ENCODE measurements at regions not wholly inside any gene's neighbourhood (a gene's known extent, or its start where the extent isn't known, plus 50 kb on each side); places are given as distances from the start of the nearest gene placed in this dataset.
A peak's percentile ranks its signal among the peaks of the same experiment; 100 is the strongest.
"Not testable (repeated sequence)": the region's sequence is repeated elsewhere in the genome, so short reads cannot be mapped to it uniquely, and the experiment has no call there.

DNA sequence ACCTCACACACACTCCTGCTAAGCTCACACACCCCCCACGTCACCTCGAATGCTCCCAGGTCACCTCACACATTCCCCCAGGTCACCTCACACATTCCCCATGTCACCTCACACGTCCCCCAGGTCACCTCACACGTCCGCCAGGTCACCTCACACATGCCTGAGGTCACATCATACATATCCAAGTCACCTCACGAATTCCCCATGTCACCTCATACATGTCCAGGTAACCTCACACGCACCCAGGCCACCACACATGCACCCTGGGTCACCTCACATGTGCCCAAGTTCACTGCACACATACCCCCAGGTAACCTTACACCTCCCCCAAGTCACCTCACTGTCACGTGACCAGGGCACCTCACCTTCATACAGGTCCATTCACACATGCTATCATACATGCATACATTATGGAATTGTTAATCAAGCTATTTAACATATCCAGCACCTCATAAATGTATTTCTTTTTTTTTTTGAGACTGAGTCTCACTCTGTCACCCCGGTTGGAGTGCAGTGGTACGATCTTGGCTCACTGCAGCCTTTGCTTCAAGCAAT is 640.3 kb downstream of the TMEM121 start:
- H3K4me3 ChIP-seq (ENCODE audit: low read depth, low read length) = no peak overlapping the region
- TF ChIP-seq MYC (IDR thresholded peaks at IDR 0.05; ENCODE audit: low read depth, low read length) = no peak
- TF ChIP-seq, protein P1, sequence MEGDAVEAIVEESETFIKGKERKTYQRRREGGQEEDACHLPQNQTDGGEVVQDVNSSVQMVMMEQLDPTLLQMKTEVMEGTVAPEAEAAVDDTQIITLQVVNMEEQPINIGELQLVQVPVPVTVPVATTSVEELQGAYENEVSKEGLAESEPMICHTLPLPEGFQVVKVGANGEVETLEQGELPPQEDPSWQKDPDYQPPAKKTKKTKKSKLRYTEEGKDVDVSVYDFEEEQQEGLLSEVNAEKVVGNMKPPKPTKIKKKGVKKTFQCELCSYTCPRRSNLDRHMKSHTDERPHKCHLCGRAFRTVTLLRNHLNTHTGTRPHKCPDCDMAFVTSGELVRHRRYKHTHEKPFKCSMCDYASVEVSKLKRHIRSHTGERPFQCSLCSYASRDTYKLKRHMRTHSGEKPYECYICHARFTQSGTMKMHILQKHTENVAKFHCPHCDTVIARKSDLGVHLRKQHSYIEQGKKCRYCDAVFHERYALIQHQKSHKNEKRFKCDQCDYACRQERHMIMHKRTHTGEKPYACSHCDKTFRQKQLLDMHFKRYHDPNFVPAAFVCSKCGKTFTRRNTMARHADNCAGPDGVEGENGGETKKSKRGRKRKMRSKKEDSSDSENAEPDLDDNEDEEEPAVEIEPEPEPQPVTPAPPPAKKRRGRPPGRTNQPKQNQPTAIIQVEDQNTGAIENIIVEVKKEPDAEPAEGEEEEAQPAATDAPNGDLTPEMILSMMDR (IDR thresholded peaks at IDR 0.05; ENCODE audit: low read depth, low read length) = no peak
- no peak for TF ChIP-seq POLR2A (IDR thresholded peaks at IDR 0.05; ENCODE audit: extremely low read depth, insufficient read length)
- TF ChIP-seq, protein P2, sequence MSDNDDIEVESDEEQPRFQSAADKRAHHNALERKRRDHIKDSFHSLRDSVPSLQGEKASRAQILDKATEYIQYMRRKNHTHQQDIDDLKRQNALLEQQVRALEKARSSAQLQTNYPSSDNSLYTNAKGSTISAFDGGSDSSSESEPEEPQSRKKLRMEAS (IDR thresholded peaks at IDR 0.05; ENCODE audit: low read depth, low read length) = no peak
- DNase-seq (ENCODE audit: low read depth) = no peak

DNA sequence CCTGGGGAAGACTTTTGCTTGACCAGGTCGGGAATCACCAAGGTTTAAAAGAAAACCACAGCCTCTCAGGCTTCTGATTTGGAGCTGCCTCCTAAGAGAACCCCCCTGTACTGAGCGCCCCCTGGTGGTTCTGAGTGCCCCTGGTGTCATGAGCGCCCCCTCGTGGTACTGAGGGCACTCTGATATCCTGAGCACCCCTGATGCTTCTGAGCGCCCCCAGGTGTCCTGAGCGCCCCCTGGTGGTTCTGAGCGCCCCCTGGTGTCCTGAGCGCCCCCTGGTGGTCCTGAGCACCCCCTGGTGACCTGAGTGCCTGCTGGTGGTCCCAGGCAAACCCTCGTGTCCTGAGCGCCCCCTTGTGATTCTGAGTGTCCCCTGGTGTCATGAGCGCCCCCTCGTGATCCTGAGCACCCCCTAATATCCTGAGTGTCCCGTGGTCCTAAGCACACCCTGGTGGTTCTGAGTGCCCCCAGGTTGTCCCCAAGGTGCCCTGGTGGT is 643.8 kb downstream of the TMEM121 start:
- DNase-seq (ENCODE audit: low read depth) = peak; percentile 26
- TF ChIP-seq, protein P1 (IDR thresholded peaks at IDR 0.05; ENCODE audit: low read depth, low read length) = peak; percentile 64

DNA sequence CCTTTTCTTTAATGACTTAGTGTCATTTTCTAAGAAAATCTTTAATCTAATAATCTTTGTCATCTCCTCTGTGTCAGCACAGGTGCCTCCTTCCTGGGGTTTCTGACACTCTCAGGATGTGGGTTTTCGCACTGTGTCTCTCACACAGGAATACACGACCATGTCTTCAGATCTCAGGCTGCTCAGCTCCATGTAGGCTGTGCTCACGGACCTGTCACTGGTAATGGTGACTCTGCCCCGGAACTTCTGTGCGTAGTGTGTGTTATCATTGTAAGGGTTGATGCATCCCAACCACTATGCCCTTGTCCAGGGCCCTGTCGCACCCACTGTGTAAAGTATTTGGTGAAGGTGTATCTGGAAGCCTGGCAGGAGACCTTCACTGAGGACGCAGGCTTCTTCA is 647.8 kb downstream of the TMEM121 start:
- H3K4me3 ChIP-seq (ENCODE audit: low read depth, low read length) = no peak overlapping the region
- TF ChIP-seq, protein P1 (IDR thresholded peaks at IDR 0.05; ENCODE audit: low read depth, low read length) = no peak
- TF ChIP-seq MYC (IDR thresholded peaks at IDR 0.05; ENCODE audit: low read depth, low read length) (no peak), POLR2A (IDR thresholded peaks at IDR 0.05; ENCODE audit: extremely low read depth, insufficient read length) (no peak)
- TF ChIP-seq, protein P2 (IDR thresholded peaks at IDR 0.05; ENCODE audit: low read depth, low read length) = no peak
- DNase-seq (ENCODE audit: low read depth) = no peak

More for the DNA sequence above, 643.8 kb downstream of the TMEM121 start:
- not testable (repeated sequence) for H3K4me3 ChIP-seq (ENCODE audit: low read depth, low read length)

DNA sequence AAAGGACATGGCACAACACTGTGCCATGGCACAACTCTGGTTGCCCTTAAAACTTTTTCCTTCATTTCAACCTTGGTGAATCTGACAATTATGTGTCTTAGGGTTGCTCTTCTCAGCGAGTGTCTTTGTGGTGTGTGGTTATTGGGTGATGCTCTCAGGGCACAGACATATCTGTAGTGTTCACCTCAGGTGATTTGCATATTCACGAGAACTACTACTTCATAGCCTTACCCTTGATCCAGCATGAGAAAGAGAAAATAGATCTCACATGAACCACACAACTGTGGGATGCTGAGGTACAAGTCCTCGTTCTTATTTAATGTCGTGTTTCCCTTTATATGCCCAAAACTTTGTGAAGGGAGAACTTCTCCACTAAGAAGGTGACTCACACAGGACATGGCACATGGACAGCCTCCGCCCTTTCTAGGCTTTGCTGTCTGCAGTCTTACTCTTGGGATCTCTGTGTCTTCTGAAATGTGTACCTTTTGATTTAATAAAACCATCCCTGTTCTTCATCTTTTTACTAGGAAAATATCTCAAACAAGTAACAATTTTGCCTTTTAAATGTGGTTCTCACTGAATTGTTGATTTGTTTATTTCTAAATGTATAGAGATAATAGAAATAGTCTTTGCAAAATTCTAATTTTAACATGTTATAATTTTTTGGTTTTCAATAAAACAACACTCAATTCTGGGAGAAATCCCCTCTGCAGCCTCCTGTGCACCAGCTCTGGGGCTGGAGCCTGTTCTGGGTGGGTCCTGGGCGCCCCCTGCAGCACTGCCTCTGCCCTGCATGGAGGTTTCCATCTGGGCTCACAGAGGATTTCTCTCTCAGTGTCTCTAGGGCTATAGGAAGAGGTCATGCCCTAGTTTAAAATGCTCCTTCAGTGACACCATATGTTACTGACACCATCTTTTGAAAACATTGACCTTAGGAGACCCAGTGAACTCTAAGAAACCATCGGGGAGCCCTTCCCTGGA is 651.2 kb downstream of the TMEM121 start:
- H3K4me3 ChIP-seq (ENCODE audit: low read depth, low read length); DNase-seq (ENCODE audit: low read depth): not testable (repeated sequence)
- TF ChIP-seq, protein P1 (IDR thresholded peaks at IDR 0.05; ENCODE audit: low read depth, low read length) = peak; percentile 8

DNA sequence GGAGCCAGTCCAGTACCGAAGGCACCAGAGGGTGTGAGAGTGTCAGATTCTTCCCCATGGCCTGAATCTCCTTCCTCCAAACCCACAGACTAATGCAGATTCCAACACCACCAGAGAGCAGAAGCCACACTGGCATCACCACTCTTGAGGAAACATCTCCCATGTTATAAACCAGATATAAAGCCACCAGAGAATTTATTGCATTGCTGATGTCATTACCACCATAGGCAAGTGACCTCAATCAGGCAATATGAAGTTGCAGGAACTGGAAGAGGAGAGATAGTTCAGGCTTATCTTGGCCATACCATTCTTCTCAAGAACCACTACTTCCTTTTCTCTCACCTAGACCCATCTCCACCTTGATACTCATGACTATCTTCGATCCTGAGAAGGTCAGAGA is 653.4 kb downstream of the TMEM121 start:
- no peak for TF ChIP-seq POLR2A (IDR thresholded peaks at IDR 0.05; ENCODE audit: extremely low read depth, insufficient read length)
- DNase-seq (ENCODE audit: low read depth) = no peak

DNA sequence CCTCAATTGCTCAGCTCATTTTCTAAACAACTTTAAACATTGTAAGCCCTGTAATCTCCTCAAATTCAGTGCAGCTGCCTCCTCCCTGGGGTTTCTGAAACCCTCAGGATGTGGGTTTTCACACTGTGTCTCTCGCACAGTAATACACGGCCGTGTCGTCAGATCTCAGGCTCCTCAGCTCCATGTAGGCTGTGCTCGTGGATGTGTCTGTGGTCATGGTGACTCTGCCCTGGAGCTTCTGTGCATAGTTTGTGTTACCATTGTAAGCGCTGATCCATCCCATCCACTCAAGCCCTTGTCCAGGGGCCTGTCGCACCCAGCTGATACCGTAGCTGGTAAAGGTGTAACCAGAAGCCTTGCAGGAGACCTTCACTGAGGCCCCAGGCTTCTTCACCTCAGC is 658.4 kb downstream of the TMEM121 start:
- H3K4me3 ChIP-seq (ENCODE audit: low read depth, low read length); DNase-seq (ENCODE audit: low read depth): not testable (repeated sequence)

More for the DNA sequence above, 653.4 kb downstream of the TMEM121 start:
- no peak overlapping the region for H3K4me3 ChIP-seq (ENCODE audit: low read depth, low read length)

DNA sequence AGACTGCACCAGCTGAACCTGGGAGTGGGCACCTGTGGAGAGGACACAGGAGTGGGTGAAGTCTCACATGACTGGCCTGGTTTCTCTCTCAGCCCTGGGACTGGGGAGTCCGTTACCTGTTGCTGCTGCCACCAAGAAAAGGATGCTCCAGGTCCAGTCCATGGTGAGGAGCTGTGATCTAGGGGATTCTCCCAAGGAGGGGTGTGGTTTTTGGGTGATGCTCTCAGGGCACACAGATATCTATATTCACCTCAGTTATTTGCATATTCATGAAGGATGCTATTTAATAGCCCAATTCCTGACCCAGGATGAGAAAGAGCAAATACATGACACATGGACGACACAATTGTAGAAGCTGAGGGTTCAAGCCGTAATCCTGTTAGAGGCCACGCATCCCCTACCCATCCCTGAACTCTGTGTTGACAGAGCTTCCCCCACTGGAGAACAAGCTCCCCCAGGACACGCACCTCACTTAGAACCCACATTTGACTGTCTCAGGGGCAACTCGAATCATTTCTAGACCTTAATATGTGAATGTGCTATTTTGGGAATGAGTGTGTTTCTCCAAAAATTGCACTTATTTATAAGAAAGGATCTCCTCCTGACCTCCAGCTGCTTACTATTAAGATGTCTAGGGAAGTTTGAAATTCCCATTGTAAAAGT is 658.9 kb downstream of the TMEM121 start:
- DNase-seq (ENCODE audit: low read depth); H3K4me3 ChIP-seq (ENCODE audit: low read depth, low read length): not testable (repeated sequence)

Measured in NB4 (cell line).